ENCODE measurements at regions not wholly inside any gene's neighbourhood (a gene's known extent, or its start where the extent isn't known, plus 50 kb on each side); places are given as distances from the start of the nearest gene placed in this dataset.

DNA sequence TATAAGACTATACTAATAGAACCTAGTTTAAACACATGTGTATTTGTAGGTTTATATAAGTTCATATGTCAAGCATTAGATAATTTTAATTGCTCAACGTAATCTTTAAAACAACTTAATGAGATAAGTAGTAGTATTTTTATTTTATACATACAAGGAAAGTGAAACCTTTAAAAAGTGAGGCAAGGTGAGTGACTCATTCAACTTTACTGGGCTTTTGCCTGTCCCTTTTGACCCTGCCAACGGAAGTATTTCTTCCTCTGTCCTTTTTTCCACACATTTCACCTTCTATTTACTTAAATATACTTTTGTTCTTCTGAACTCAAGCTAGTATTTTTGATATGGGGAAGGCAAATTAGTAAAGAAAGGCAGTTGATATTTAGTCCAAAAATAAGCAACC lies 78.5 kb downstream of the KBTBD8 start:
- no peak for DNase-seq
- Histone ChIP-seq H3K9me3 (peaks cover 0 to 5% (median 2%) of the 10 kb centered on the region in 8 donors), H3K27me3 (replicated peaks in 1 of 7) (no peaks in the 10 kb centered on the region), H3K4me3 (no peak overlapping the region), H3K4me1 (peaks cover 0 to 3% (median 0%) of the 10 kb centered on the region in 6 donors), H3K36me3 (no peaks in the 10 kb centered on the region), H3K27ac (no peak overlapping the region)
- intact Hi-C loops (cut with DNase I; ENCODE audit: low total_unique reads): no loop called here
- TF ChIP-seq, protein P1, sequence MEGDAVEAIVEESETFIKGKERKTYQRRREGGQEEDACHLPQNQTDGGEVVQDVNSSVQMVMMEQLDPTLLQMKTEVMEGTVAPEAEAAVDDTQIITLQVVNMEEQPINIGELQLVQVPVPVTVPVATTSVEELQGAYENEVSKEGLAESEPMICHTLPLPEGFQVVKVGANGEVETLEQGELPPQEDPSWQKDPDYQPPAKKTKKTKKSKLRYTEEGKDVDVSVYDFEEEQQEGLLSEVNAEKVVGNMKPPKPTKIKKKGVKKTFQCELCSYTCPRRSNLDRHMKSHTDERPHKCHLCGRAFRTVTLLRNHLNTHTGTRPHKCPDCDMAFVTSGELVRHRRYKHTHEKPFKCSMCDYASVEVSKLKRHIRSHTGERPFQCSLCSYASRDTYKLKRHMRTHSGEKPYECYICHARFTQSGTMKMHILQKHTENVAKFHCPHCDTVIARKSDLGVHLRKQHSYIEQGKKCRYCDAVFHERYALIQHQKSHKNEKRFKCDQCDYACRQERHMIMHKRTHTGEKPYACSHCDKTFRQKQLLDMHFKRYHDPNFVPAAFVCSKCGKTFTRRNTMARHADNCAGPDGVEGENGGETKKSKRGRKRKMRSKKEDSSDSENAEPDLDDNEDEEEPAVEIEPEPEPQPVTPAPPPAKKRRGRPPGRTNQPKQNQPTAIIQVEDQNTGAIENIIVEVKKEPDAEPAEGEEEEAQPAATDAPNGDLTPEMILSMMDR (IDR thresholded peaks at IDR 0.05 in 8 of 11, conservative IDR thresholded peaks at IDR 0.05 in 3 of 11): no peak
- TF ChIP-seq POLR2A (IDR thresholded peaks at IDR 0.05) (no peak), POLR2AphosphoS5 (IDR thresholded peaks at IDR 0.05) (no peak)
- 50 to 63% (median 60%) methylated on average over 2 of the region's 2 CpGs for WGBS, 5 donors

DNA sequence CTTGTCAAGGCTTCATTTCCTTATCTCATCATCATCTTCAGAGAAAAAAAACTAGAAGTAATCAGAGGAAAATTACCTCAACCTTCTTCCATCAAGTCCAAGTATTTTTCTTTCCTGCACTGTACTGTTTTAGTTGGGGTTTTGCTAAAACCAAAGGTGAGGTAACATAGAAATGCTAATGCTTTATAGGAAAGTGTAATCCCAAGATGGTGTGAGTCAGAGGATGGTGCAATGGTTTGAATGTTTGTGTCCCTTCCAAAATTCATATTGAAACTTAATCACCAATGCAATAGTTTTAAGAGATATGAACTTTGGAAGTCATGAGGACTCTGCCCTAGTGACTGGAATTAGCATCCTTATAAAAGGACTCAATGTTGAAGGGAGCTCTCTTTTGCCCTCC lies 79.5 kb downstream of the KBTBD8 start:
- intact Hi-C loops (cut with DNase I; ENCODE audit: low total_unique reads): no loop called here
- Histone ChIP-seq H3K4me3 (no peak overlapping the region), H3K4me1 (peaks cover 0 to 3% (median 0%) of the 10 kb centered on the region in 6 donors), H3K9me3 (peaks cover 0 to 6% (median 1%) of the 10 kb centered on the region in 8 donors), H3K27me3 (replicated peaks in 1 of 7) (no peaks in the 10 kb centered on the region), H3K27ac (no peak overlapping the region), H3K36me3 (no peaks in the 10 kb centered on the region)
- TF ChIP-seq POLR2AphosphoS5 (IDR thresholded peaks at IDR 0.05): no peak
- no peak for DNase-seq

DNA sequence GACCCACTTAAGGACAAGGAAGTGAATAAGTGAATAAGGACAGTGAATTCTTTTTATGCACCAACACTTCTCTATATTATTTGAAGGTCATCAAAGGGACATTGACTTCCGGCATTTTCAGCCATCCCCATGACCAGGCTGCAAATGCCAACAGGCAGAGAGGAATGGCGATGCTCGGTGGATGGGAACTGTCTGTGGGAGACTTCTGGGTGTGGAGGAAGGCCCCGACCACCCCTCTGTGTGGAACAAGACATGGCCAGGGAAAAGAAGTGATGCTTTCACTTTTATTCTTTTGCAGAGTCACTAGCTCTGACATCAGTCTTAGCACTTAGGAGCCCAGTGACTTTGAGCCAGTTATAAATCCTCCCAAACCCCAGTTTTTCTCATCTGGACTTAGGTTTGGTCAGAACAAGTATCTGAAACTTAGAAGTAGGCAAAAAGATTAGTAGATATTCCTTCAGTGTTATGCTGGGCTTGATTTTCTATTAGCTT lies 84.5 kb downstream of the KBTBD8 start:
- H3K36me3 ChIP-seq: no peaks in the 10 kb centered on the region
- H3K4me1 ChIP-seq: peaks cover 0 to 15% (median 7%) of the 10 kb centered on the region in 6 donors
- no peak for TF ChIP-seq POLR2AphosphoS5 (IDR thresholded peaks at IDR 0.05)
- H3K27ac ChIP-seq: peak overlapping the region in 4 of 8 donors; percentile 21 to 47 (median 36)
- H3K4me3 ChIP-seq: no peak overlapping the region
- peaks cover 0 to 46% (median 21%) of the 10 kb centered on the region in 8 donors for H3K9me3 ChIP-seq
- WGBS, 5 donors: 80 to 89% (median 85%) methylated on average over 4 of the region's 4 CpGs
- H3K27me3 ChIP-seq (replicated peaks in 1 of 7): no peaks in the 10 kb centered on the region
- peak; percentile 66 for DNase-seq
- intact Hi-C loops (cut with DNase I; ENCODE audit: low total_unique reads): no loop called here

DNA sequence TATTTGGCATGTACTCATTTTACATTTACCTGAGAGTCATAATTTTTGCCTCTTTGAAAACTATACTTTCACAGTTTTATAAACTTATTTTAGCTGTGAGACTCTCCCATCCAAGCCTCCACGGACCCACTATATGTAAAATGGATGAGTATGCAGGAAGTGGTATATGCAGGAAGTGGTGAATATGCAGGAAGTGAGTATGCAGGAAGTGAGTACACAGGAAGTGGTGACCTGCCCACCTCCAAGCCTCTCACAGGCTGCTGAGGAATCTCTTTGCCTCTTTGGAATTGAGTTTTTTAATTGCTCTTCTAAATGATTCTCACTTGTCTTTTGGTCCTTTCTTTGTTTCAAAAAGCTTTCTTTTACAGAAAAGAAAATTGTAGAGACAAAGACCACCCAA lies 85.2 kb downstream of the KBTBD8 start:
- H3K4me1 ChIP-seq: peaks cover 0 to 15% (median 7%) of the 10 kb centered on the region in 6 donors
- peaks cover 0 to 53% (median 27%) of the 10 kb centered on the region in 8 donors for H3K9me3 ChIP-seq
- peak overlapping the region in 5 of 8 donors; percentile 13 to 47 (median 30) for H3K27ac ChIP-seq
- peak overlapping the region in 1 of 8 donors; percentile 22 for H3K4me3 ChIP-seq
- H3K36me3 ChIP-seq: no peaks in the 10 kb centered on the region
- peak in 1 of 3 donors; percentile 31 for TF ChIP-seq POLR2AphosphoS5 (IDR thresholded peaks at IDR 0.05)
- no peak for TF ChIP-seq POLR2A (IDR thresholded peaks at IDR 0.05)
- WGBS, 5 donors: 6 to 12% (median 7%) methylated on average over 1 of the region's 1 CpG
- intact Hi-C loops (cut with DNase I; ENCODE audit: low total_unique reads): no loop called here
- no peaks in the 10 kb centered on the region for H3K27me3 ChIP-seq (replicated peaks in 1 of 7)
- DNase-seq: peak; percentile 57

DNA sequence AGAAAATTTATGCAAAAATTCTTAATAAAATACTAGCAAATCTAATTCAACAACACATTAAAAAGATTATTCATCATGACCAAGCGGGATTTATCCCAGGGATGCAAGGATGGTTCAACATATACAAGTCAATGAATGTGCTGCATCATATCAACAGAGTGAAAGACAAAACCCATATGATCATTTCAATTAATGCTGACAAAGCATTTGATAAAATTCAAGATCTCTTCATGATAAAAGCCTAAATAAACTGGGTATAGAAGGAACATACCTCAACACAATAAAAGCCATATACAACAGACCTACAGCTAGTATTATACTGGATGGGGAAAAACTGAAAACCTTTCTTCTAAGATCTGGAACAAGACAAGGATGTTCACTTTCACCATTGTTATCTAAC lies 89.7 kb downstream of the KBTBD8 start:
- 91 to 96% (median 94%) methylated on average over 1 of the region's 1 CpG for WGBS, 5 donors
- no peak for TF ChIP-seq POLR2AphosphoS5 (IDR thresholded peaks at IDR 0.05)
- TF ChIP-seq, protein P1 (IDR thresholded peaks at IDR 0.05 in 8 of 11, conservative IDR thresholded peaks at IDR 0.05 in 3 of 11): no peak
- TF ChIP-seq POLR2A (IDR thresholded peaks at IDR 0.05): no peak
- H3K27ac ChIP-seq: no peak overlapping the region
- H3K4me3 ChIP-seq: no peak overlapping the region
- peaks cover 0 to 10% (median 7%) of the 10 kb centered on the region in 6 donors for H3K4me1 ChIP-seq
- intact Hi-C loops (cut with DNase I; ENCODE audit: low total_unique reads): no loop called here
- no peaks in the 10 kb centered on the region for H3K27me3 ChIP-seq (replicated peaks in 1 of 7)
- H3K36me3 ChIP-seq: no peaks in the 10 kb centered on the region
- peaks cover 0 to 60% (median 35%) of the 10 kb centered on the region in 8 donors for H3K9me3 ChIP-seq
- DNase-seq: no peak

DNA sequence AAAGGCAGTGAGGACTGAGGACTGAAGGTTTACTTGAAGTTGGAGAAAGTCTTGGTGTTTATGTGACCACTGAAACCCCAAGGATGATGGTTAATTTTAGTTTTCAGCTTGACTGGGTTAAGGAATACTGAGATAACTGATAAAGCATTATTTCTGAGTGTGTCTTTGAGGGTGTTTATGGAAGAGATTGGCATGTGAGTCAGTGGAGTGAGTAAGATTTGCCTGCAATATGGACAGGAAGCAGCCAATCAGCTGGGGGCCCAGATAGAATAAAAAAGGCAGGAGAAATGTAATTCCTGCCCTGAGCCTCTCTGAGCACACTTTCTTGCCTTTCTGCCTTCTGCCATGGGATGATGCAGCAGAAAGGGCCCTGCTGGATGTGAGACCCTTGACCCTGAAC lies 92.4 kb downstream of the KBTBD8 start:
- H3K36me3 ChIP-seq: no peaks in the 10 kb centered on the region
- peaks cover 0 to 38% (median 26%) of the 10 kb centered on the region in 8 donors for H3K9me3 ChIP-seq
- H3K27ac ChIP-seq: no peak overlapping the region
- intact Hi-C loops (cut with DNase I; ENCODE audit: low total_unique reads): no loop called here
- no peak for TF ChIP-seq POLR2AphosphoS5 (IDR thresholded peaks at IDR 0.05)
- no peak for TF ChIP-seq POLR2A (IDR thresholded peaks at IDR 0.05)
- H3K4me1 ChIP-seq: no peaks in the 10 kb centered on the region
- DNase-seq: no peak
- no peaks in the 10 kb centered on the region for H3K27me3 ChIP-seq (replicated peaks in 1 of 7)
- no peak overlapping the region for H3K4me3 ChIP-seq
